ENCODE measurements at regions not wholly inside any gene's neighbourhood (a gene's known extent, or its start where the extent isn't known, plus 50 kb on each side); places are given as distances from the start of the nearest gene placed in this dataset.

GRCh38 chr14:106844608-106845285, 1318.4 kb downstream of the TMEM121 start:
- TF ChIP-seq ZNF274 (IDR thresholded peaks at IDR 0.05; ENCODE audit: low read depth, low read length) (no peak), SUZ12 (IDR thresholded peaks at IDR 0.05; ENCODE audit: extremely low read depth, insufficient read depth, insufficient read length) (no peak), YY1 (IDR thresholded peaks at IDR 0.05; ENCODE audit: insufficient read depth, insufficient read length) (no peak)

All from NT2/D1 (cell line).